ENCODE measurements at regions not wholly inside any gene's neighbourhood (a gene's known extent, or its start where the extent isn't known, plus 50 kb on each side); places are given as distances from the start of the nearest gene placed in this dataset.

DNA sequence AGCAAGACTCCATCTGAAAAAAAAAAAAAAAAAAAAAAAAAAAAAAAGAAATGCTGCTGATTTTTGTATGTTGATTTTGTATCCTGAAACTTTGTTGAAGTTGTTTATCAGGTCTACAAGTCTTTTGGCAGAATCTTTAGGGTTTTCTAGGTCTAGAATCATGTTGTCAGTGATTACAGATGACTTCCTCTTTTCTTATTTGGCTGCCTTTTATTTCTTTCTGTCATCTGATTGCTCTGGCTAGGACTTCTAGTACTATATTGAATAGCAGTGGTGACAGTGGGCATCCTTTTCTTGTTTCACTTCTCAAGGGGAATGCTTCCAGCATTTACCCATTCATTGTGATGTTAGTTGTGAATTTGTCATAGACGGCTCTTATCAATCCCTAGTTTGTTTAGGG lies 334.4 kb downstream of the SPRY1 start:
- no peak for DNase-seq
- no peak overlapping the region for H3K4me3 Mint-ChIP-seq
- Histone ChIP-seq H3K9me3 (ENCODE audit: low read length) (no peaks in the 10 kb centered on the region), H3K27me3 (ENCODE audit: insufficient read depth, low read length, poor library complexity, severe bottlenecking) (no peaks in the 10 kb centered on the region), H3K27ac (ENCODE audit: low read depth, low read length) (no peak overlapping the region), H3K36me3 (ENCODE audit: insufficient read depth, low read length) (no peaks in the 10 kb centered on the region), H3K4me1 (ENCODE audit: insufficient read depth, low read length) (no peaks in the 10 kb centered on the region), H3K4me3 (ENCODE audit: low read length) (no peak overlapping the region)
- POLR2A ChIA-PET = no interaction called here
- H3K9me3 Mint-ChIP-seq = peaks cover 0 to 9% (median 2%) of the 10 kb centered on the region in 5 donors
- no peak overlapping the region for H3K27ac Mint-ChIP-seq
- CTCF ChIA-PET = no interaction called here
- H3K27me3 Mint-ChIP-seq = peaks cover 4 to 5% of the 10 kb centered on the region in 2 donors
- H3K4me1 Mint-ChIP-seq = no peaks in the 10 kb centered on the region
- H3K36me3 Mint-ChIP-seq = no peaks in the 10 kb centered on the region

GRCh38 chr4:123737156-123737555 lies 340.6 kb downstream of the SPRY1 start:
- Mint-ChIP-seq H3K27me3 (peaks cover 3 to 4% of the 10 kb centered on the region in 2 donors), H3K4me1 (no peaks in the 10 kb centered on the region), H3K9me3 (peaks cover 0 to 6% (median 0%) of the 10 kb centered on the region in 5 donors), H3K27ac (no peak overlapping the region), H3K36me3 (no peaks in the 10 kb centered on the region), H3K4me3 (no peak overlapping the region)
- no peak overlapping the region for H3K27ac ChIP-seq (ENCODE audit: low read depth, low read length)
- no peaks in the 10 kb centered on the region for H3K9me3 ChIP-seq (ENCODE audit: low read length)
- H3K36me3 ChIP-seq (ENCODE audit: insufficient read depth, low read length) = no peaks in the 10 kb centered on the region
- ChIA-PET CTCF (no interaction called here), POLR2A (no interaction called here)
- DNase-seq = no peak
- H3K4me3 ChIP-seq (ENCODE audit: low read length) = no peak overlapping the region
- no peaks in the 10 kb centered on the region for H3K4me1 ChIP-seq (ENCODE audit: insufficient read depth, low read length)
- no peaks in the 10 kb centered on the region for H3K27me3 ChIP-seq (ENCODE audit: insufficient read depth, low read length, poor library complexity, severe bottlenecking)

- no peaks in the 10 kb centered on the region for H3K9me3 ChIP-seq (ENCODE audit: low read length)
- no peaks in the 10 kb centered on the region for H3K4me1 Mint-ChIP-seq
- H3K36me3 Mint-ChIP-seq = no peaks in the 10 kb centered on the region
- ChIA-PET POLR2A (no interaction called here), CTCF (no interaction called here)
- no peak overlapping the region for H3K27ac ChIP-seq (ENCODE audit: low read depth, low read length)
- DNase-seq = no peak
- no peak overlapping the region for H3K4me3 ChIP-seq (ENCODE audit: low read length)
- H3K36me3 ChIP-seq (ENCODE audit: insufficient read depth, low read length) = no peaks in the 10 kb centered on the region
- H3K27me3 Mint-ChIP-seq = peaks cover under 1 to 4% of the 10 kb centered on the region in 2 donors
- H3K9me3 Mint-ChIP-seq = peaks cover 0 to 2% (median 0%) of the 10 kb centered on the region in 5 donors
- H3K4me1 ChIP-seq (ENCODE audit: insufficient read depth, low read length) = no peaks in the 10 kb centered on the region
- H3K27ac Mint-ChIP-seq = no peak overlapping the region
- no peak overlapping the region for H3K4me3 Mint-ChIP-seq
- H3K27me3 ChIP-seq (ENCODE audit: insufficient read depth, low read length, poor library complexity, severe bottlenecking) = no peaks in the 10 kb centered on the region
These were observed 343.2 kb downstream of the SPRY1 start for GRCh38 chr4:123739806-123740205.

GRCh38 chr4:123740236-123740635 lies 343.6 kb downstream of the SPRY1 start:
- Mint-ChIP-seq H3K27ac (no peak overlapping the region), H3K4me1 (no peaks in the 10 kb centered on the region), H3K4me3 (no peak overlapping the region), H3K27me3 (peaks cover 0 to 6% of the 10 kb centered on the region in 2 donors), H3K9me3 (peaks cover 0 to 2% (median 0%) of the 10 kb centered on the region in 5 donors), H3K36me3 (no peaks in the 10 kb centered on the region)
- H3K4me1 ChIP-seq (ENCODE audit: insufficient read depth, low read length) = no peaks in the 10 kb centered on the region
- H3K4me3 ChIP-seq (ENCODE audit: low read length) = no peak overlapping the region
- H3K9me3 ChIP-seq (ENCODE audit: low read length) = no peaks in the 10 kb centered on the region
- CTCF ChIA-PET = no interaction called here
- H3K27ac ChIP-seq (ENCODE audit: low read depth, low read length) = no peak overlapping the region
- H3K36me3 ChIP-seq (ENCODE audit: insufficient read depth, low read length) = no peaks in the 10 kb centered on the region
- POLR2A ChIA-PET = no interaction called here
- no peak for DNase-seq
- no peaks in the 10 kb centered on the region for H3K27me3 ChIP-seq (ENCODE audit: insufficient read depth, low read length, poor library complexity, severe bottlenecking)

- Histone ChIP-seq H3K9me3 (ENCODE audit: low read length) (no peaks in the 10 kb centered on the region), H3K4me3 (ENCODE audit: low read length) (no peak overlapping the region), H3K27ac (ENCODE audit: low read depth, low read length) (no peak overlapping the region), H3K27me3 (ENCODE audit: insufficient read depth, low read length, poor library complexity, severe bottlenecking) (no peaks in the 10 kb centered on the region), H3K4me1 (ENCODE audit: insufficient read depth, low read length) (no peaks in the 10 kb centered on the region), H3K36me3 (ENCODE audit: insufficient read depth, low read length) (no peaks in the 10 kb centered on the region)
- Mint-ChIP-seq H3K4me1 (no peaks in the 10 kb centered on the region), H3K36me3 (no peaks in the 10 kb centered on the region), H3K27me3 (peaks cover 6% of the 10 kb centered on the region in 2 donors), H3K4me3 (no peak overlapping the region), H3K27ac (no peak overlapping the region), H3K9me3 (no peaks in the 10 kb centered on the region)
- ChIA-PET POLR2A (no interaction called here), CTCF (no interaction called here)
- DNase-seq = no peak
These were observed 345.3 kb downstream of the SPRY1 start for GRCh38 chr4:123741906-123742305.

DNA sequence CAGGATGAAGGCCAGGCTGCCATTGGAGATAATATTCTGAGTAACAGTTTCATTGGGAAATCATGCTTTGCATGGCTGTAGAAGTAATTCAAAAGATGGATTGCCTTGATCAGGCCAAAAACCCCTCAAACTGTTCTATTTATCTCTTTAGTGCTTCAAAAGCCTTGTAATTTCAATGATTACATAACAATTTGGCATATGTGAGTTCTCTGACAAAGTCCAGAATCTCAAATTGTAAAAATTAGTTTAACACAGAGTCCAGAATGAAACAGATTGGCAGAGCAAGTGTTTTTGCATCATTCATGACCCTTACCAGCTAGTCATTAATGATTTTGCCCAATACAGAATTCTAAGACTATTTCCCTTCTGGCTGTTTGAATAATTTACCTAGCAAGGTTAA lies 347.3 kb downstream of the SPRY1 start:
- H3K27me3 Mint-ChIP-seq = peaks cover 6 to 10% of the 10 kb centered on the region in 2 donors
- no peak overlapping the region for H3K4me3 ChIP-seq (ENCODE audit: low read length)
- no peak for DNase-seq
- no peaks in the 10 kb centered on the region for H3K4me1 Mint-ChIP-seq
- CTCF ChIA-PET = no interaction called here
- H3K9me3 Mint-ChIP-seq = no peaks in the 10 kb centered on the region
- no peaks in the 10 kb centered on the region for H3K9me3 ChIP-seq (ENCODE audit: low read length)
- H3K27ac ChIP-seq (ENCODE audit: low read depth, low read length) = no peak overlapping the region
- H3K4me1 ChIP-seq (ENCODE audit: insufficient read depth, low read length) = no peaks in the 10 kb centered on the region
- no peaks in the 10 kb centered on the region for H3K36me3 Mint-ChIP-seq
- H3K36me3 ChIP-seq (ENCODE audit: insufficient read depth, low read length) = no peaks in the 10 kb centered on the region
- H3K27me3 ChIP-seq (ENCODE audit: insufficient read depth, low read length, poor library complexity, severe bottlenecking) = no peaks in the 10 kb centered on the region
- H3K27ac Mint-ChIP-seq = no peak overlapping the region
- H3K4me3 Mint-ChIP-seq = no peak overlapping the region
- POLR2A ChIA-PET = no interaction called here

- Histone ChIP-seq H3K4me1 (ENCODE audit: insufficient read depth, low read length) (no peaks in the 10 kb centered on the region), H3K4me3 (ENCODE audit: low read length) (no peak overlapping the region), H3K27ac (ENCODE audit: low read depth, low read length) (no peak overlapping the region), H3K9me3 (ENCODE audit: low read length) (no peaks in the 10 kb centered on the region), H3K36me3 (ENCODE audit: insufficient read depth, low read length) (no peaks in the 10 kb centered on the region), H3K27me3 (ENCODE audit: insufficient read depth, low read length, poor library complexity, severe bottlenecking) (no peaks in the 10 kb centered on the region)
- no peak overlapping the region for H3K27ac Mint-ChIP-seq
- DNase-seq = no peak
- H3K4me3 Mint-ChIP-seq = peak overlapping the region in 1 of 7 donors; percentile 9
- ChIA-PET CTCF (no interaction called here), POLR2A (no interaction called here)
- H3K27me3 Mint-ChIP-seq = peaks cover 5 to 13% of the 10 kb centered on the region in 2 donors
- H3K9me3 Mint-ChIP-seq = no peaks in the 10 kb centered on the region
- no peaks in the 10 kb centered on the region for H3K4me1 Mint-ChIP-seq
- no peaks in the 10 kb centered on the region for H3K36me3 Mint-ChIP-seq
These were observed 348.2 kb downstream of the SPRY1 start for GRCh38 chr4:123744664-123745290.

- H3K9me3 Mint-ChIP-seq = peaks cover 0 to 3% (median 0%) of the 10 kb centered on the region in 5 donors
- H3K9me3 ChIP-seq (ENCODE audit: low read length) = no peaks in the 10 kb centered on the region
- no peaks in the 10 kb centered on the region for H3K36me3 ChIP-seq (ENCODE audit: insufficient read depth, low read length)
- H3K4me1 ChIP-seq (ENCODE audit: insufficient read depth, low read length) = no peaks in the 10 kb centered on the region
- H3K27me3 Mint-ChIP-seq = peaks cover 5 to 16% of the 10 kb centered on the region in 2 donors
- H3K4me3 ChIP-seq (ENCODE audit: low read length) = no peak overlapping the region
- ChIA-PET CTCF (no interaction called here), POLR2A (no interaction called here)
- H3K27me3 ChIP-seq (ENCODE audit: insufficient read depth, low read length, poor library complexity, severe bottlenecking) = no peaks in the 10 kb centered on the region
- H3K4me1 Mint-ChIP-seq = no peaks in the 10 kb centered on the region
- H3K27ac Mint-ChIP-seq = no peak overlapping the region
- no peak for DNase-seq
- no peak overlapping the region for H3K27ac ChIP-seq (ENCODE audit: low read depth, low read length)
- no peaks in the 10 kb centered on the region for H3K36me3 Mint-ChIP-seq
- no peak overlapping the region for H3K4me3 Mint-ChIP-seq
These were observed 350.4 kb downstream of the SPRY1 start for GRCh38 chr4:123747016-123747415.

- peaks cover 5 to 16% of the 10 kb centered on the region in 2 donors for H3K27me3 Mint-ChIP-seq
These were observed 352.2 kb downstream of the SPRY1 start for GRCh38 chr4:123748806-123749205.

More at GRCh38 chr4:123748806-123749205, 352.2 kb downstream of the SPRY1 start:
- Mint-ChIP-seq H3K36me3 (no peaks in the 10 kb centered on the region), H3K4me3 (no peak overlapping the region), H3K27ac (no peak overlapping the region), H3K4me1 (no peaks in the 10 kb centered on the region), H3K9me3 (peaks cover 0 to 3% (median 0%) of the 10 kb centered on the region in 5 donors)
- H3K9me3 ChIP-seq (ENCODE audit: low read length) = no peaks in the 10 kb centered on the region
- H3K27ac ChIP-seq (ENCODE audit: low read depth, low read length) = no peak overlapping the region
- no peak for DNase-seq
- H3K36me3 ChIP-seq (ENCODE audit: insufficient read depth, low read length) = no peaks in the 10 kb centered on the region
- H3K4me3 ChIP-seq (ENCODE audit: low read length) = no peak overlapping the region
- H3K27me3 ChIP-seq (ENCODE audit: insufficient read depth, low read length, poor library complexity, severe bottlenecking) = no peaks in the 10 kb centered on the region
- no peaks in the 10 kb centered on the region for H3K4me1 ChIP-seq (ENCODE audit: insufficient read depth, low read length)
- POLR2A ChIA-PET = no interaction called here
- CTCF ChIA-PET = no interaction called here
